Dermis microvascular lymphatic vessel endothelial cell (primary cell): ENCODE measurements at regions not wholly inside any gene's neighbourhood (a gene's known extent, or its start where the extent isn't known, plus 50 kb on each side); places are given as distances from the start of the nearest gene placed in this dataset.
A peak's percentile ranks its signal among the peaks of the same experiment; 100 is the strongest.

Experiments used
- DNase-seq, 2 donors: peaks; one replicate each; pipeline versions ENCODE4 v3.0.0 to v3.0.0-alpha.2; 2010; ENCODE audit warnings: low read depth in 2 of 2

DNA sequence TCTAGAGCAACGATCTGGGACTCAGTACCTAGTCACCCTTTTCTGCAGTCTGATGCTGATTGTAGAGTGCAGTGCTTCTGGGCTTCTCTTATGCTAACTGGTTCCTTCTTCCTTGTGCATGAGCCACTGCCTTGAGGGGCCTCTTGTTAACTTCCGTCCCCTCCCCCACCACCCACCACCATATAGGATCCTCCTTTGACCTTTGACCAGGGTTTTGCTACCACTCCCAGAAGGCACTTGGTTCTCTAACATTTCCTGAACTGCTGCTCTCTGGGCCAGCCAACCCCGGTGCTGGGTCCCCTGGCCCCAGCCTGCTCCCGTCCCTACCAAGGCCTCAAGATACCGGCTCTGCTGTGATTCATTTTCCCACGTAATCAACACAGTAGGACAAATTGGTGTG is 104.6 kb upstream of the KLF3 start:
- DNase-seq, result no peak

DNA sequence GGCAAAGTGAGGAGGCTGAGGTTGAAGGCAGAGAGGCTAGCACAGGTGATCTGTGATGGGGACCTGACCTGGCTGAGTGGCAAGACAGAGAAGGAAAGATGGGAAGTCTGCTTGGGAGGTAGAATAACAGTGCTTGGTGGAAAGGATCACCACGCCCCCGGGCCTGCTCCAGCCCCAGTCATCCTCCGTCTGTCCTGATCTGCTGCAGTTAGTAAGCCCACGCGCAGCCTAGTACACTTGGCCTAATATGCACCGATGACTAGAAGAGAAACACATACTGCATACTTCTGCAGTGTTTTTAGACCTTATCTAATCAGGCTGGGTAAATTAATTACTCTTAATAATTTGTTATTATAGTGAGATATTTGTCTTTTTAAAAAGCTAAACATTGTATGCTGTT is 103.7 kb upstream of the KLF3 start:
- DNase-seq, result no peak

DNA sequence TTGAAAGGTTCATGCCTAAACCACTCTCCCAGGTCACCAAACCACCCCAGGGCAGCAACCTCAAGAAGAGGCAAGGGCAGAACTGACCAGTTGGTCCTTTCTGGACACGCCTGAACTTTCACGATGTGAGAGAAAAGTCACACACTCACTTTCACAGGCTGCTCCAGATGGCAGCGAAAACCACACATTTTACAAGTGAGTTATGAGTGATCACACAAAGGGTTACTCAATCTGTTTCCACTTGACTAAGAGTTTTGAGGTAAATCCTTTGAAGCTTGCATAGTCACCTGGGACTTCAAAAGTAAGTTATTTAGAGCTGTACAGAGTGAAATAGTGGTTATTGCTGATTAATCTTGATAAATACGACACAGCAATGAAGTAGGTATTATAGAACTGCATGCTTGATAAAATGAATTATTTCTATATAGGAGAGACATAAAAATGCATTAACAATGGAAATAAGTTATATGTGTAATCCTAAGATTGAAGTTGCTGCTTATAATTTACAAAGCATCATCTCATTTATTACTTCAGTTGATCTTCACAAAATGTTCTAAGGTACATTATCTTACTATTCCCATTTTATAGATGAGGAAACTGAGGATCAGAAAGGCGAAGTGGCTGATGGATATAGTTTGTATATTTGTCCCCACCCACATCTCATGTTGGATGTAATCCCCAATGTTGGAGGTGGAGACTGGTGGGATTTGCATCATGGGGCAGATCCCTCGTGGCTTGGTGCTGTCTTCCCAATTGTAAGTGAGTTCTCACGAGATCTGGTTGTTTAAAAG is 103.0 kb upstream of the KLF3 start:
- no peak for DNase-seq

DNA sequence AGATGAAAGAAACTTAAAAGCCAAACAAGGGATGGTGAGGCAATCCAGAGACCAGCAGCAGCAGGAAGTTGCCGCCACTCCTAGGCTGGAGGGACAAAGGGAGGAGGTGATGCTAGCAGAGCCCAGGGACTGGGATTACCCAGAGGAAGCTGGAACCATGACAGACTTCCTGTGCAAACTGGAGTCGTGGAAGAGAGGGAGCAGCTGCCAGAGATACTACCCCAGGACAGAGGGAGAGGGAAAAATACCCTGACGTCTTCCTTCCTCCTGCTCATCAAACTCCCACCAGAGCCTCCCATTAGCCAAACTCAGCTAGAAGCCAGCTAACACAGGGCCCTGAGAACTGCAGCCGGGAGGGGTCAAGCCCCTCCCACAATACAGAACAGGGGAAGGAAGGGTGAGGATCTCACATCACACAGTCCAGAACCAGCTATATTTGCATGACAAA is 101.2 kb upstream of the KLF3 start:
- DNase-seq, result peak; percentile 87 to 95

DNA sequence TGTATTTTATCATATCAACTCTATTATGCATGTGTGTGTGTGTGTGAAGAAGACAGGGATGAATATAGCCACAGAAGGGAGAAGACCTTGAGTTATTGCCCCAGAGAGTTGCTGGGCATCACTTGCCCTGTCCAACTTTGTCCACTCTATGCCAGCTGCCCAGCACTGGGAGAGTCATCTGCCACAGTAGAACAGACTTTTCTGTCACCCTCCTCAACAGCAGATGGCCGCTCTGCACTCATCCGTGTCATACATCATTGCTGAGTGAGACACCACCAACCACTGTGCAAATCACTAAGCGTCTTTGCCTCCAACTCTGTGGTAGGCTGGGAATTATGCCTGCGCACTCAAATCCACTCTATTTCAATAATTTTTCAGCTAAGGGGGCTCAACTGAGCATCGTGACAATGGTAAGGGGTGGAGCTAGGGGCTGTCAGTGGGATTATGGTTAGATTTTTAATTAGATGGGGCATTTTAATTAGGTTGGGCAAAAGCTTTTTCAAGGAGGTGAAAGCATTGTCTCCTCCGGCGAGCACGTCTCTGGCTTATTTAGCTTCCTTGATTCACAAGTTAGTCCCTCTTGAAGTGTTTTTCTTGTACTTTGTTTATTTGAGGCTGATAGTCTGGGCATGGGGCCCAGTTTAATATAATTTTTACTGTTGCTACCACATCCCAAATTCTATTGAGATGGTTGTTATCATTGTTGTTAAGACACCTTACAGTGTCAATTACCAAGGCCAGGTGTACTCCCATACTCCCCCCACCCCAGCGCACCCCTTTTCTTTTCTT is 100.1 kb upstream of the KLF3 start:
- DNase-seq, result no peak

GRCh38 chr4:38565271-38566199 is 98.5 kb upstream of the KLF3 start:
- DNase-seq, result peak in 1 of 2 donors; percentile 17

GRCh38 chr4:38566806-38567398 is 97.1 kb upstream of the KLF3 start:
- DNase-seq, result no peak

- no peak for DNase-seq
Observed at GRCh38 chr4:38567457-38567856, 96.5 kb upstream of the KLF3 start.

GRCh38 chr4:38568768-38569167 is 95.2 kb upstream of the KLF3 start:
- DNase-seq, result no peak

- DNase-seq, result no peak
Observed at GRCh38 chr4:38570647-38571276, 93.2 kb upstream of the KLF3 start.

DNA sequence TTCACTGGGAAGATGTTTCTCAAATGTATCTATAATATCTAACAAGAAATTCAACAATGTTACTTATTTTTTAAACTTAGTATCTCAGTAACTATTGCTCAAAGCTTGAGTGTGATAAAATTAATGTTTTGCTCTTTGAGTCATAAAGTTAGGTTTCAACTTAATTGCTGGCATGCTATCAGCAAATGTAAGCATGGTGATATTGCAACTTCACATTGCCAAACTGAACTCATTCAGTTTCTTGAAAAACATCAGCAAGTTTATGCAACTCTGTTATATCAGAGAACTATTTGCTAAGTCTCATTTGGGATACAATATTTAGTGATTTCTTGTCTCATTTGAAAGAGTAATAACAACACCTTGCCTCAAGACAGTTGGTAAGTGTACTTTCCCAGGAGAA is 91.2 kb upstream of the KLF3 start:
- DNase-seq, result no peak

DNA sequence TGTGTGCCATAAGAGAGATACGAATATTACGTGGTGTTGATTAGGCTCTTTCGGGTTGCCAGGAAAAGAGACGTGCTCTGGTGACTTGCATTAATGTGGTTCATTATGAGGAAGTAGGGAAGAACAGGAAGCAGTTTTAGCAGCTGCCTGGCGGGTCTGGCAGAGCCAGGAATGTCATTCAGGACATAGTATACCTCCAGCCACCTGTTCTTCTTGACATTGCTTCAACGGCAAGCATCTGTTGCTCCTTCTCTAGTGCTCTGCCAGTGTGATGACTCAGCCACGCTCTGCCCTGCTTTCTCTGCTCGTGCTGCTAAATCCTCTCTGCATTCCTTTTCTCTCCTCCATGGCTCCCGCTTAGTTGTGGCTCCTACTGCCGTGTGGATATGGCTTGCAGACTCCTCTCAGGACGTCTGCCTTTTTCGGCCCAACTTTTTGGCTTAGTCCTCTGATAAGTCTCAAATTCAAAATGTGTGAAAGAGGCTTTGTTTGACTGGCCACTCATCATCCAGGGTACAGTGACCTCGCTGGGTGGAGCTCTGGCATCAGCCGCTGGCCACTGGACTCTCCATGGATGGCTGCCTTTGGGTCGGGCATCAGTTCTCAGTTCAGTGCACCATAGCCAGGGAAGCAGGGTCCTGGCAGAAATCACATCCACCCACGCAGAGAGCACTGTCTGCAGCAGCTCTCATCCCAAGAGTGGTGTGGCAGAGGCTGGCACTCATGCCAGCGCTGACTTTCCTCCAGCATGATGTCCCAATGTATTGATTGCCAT is 89.3 kb upstream of the KLF3 start:
- DNase-seq, result no peak

DNA sequence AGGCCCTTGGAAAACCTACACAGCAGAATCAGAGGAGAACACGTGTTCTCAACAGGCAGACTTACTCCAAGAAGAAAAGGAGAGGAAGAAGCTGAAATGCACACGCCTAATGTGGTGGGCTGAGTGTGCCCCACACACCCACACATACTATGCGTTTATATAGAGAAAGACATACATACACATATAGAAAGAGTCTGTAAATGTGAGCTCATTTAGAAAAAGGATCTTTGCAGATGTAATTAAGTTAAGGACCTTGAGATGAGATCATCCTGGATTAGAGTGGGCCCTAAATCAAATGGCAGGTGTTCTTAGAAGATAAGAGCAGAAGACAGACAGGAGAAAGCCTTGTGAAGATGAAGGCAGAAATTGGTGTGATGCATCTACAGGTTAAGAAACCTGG is 87.2 kb upstream of the KLF3 start:
- no peak for DNase-seq

DNA sequence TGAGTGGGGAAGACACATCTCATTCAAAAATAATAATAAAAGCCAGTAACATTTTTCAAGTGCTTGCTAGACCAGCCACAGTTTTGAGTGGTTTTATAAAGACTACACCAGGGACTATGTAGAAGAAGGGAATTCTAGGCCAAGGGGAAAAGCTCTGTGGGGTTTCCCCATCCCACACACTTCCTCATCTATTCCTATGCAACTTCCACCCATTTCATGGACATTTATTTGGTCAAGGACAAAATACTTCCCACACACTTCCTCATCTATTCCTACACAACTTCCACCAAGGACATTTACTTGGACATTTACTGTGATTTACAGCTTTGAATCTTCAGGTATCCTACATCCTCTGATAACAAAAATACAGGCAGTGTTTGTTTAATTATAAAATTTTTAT is 86.5 kb upstream of the KLF3 start:
- no peak for DNase-seq

GRCh38 chr4:38581426-38582106 is 82.4 kb upstream of the KLF3 start:
- DNase-seq, result no peak

GRCh38 chr4:38582445-38582844 is 81.6 kb upstream of the KLF3 start:
- no peak for DNase-seq

- DNase-seq, result no peak
Observed at GRCh38 chr4:38582889-38583470, 81.0 kb upstream of the KLF3 start.

GRCh38 chr4:38585871-38586270 is 78.1 kb upstream of the KLF3 start:
- DNase-seq, result no peak

DNA sequence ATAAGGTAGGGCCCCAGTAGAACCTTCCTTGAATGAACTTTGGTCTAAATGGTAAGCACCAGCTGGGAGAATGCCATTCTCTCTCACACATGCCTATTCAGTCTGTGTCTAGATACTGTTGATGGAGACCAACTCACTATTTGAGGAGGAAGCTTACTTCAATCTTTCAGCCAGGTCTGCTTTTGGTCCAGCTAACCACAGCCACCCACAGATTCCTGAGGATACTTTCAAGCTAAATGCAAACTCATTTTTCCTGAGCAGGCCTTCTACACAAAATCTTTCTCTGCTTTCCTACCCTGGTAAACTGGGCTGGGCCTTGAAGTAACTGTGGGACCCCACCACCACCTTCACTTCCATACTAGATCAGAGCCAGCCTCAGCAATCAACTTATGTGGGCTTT is 76.9 kb upstream of the KLF3 start:
- no peak for DNase-seq
